ENCODE measurements at regions not wholly inside any gene's neighbourhood (a gene's known extent, or its start where the extent isn't known, plus 50 kb on each side); places are given as distances from the start of the nearest gene placed in this dataset.

GRCh38 chr5:125856949-125857348, 566.3 kb upstream of the GRAMD2B start:
- no peak for FAIRE-seq
- no peak overlapping the region for H3K4me2 ChIP-seq
- H3K4me1 ChIP-seq: no peaks in the 10 kb centered on the region
- WGBS (ENCODE audit: missing lambda C conversion rate): 16% methylated on average over 3 of the region's 3 CpGs
- no peak for ATAC-seq
- no peak for DNase-seq (ENCODE audit: low read depth in 1 of 2, low spot score in 1 of 2)
- ChIA-PET CTCF (no interaction called here), POLR2A (no interaction called here)
- no peaks in the 10 kb centered on the region for H3K9me3 ChIP-seq
- no peak overlapping the region for H3K4me3 ChIP-seq
- TF ChIP-seq NPAS2 (CRISPR knock-in tag; IDR thresholded peaks at IDR 0.05; ENCODE audit: borderline replicate concordance) (no peak), EP300 (IDR thresholded peaks at IDR 0.05) (no peak), FOSB (CRISPR knock-in tag; IDR thresholded peaks at IDR 0.05) (no peak), NFE2L2 (conservative IDR thresholded peaks at IDR 0.05; ENCODE audit: low read length) (no peak), RARB (CRISPR knock-in tag; IDR thresholded peaks at IDR 0.05) (no peak), KDM1A (IDR thresholded peaks at IDR 0.05; ENCODE audit: low read depth) (no peak), NR3C1 (IDR thresholded peaks at IDR 0.05) (no peak), MAZ (IDR thresholded peaks at IDR 0.05; ENCODE audit: borderline replicate concordance, low read depth, low read length) (no peak), TP53 (CRISPR knock-in tag; IDR thresholded peaks at IDR 0.05) (no peak)
- H3K27ac ChIP-seq: no peak overlapping the region

DNA sequence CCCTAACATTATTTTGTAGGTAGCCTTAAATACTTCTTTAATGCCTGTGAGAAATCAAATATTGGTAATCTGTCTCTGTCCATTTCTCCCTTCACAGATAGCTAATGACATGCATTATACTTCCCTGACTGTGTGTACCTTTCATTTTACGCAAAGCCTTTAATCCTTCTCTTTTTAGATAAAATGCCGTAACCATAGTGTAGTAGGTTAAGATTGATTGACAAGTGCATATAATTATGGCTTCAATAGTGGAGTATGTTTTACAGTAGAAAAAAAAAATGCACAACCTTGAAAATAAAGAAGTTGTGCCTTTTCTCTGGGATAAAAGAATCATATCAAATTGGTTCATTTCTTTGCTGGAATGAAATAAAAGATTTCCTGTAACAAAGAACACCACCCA, 559.6 kb upstream of the GRAMD2B start:
- no peak for FAIRE-seq
- Histone ChIP-seq H3K4me3 (no peak overlapping the region), H3K4me1 (no peaks in the 10 kb centered on the region), H3K27ac (no peak overlapping the region), H3K4me2 (no peak overlapping the region), H3K9me3 (no peaks in the 10 kb centered on the region)
- POLR2A ChIA-PET: no interaction called here
- no peak for ATAC-seq
- CTCF ChIA-PET: interaction anchor here (1.1 kb wide), 1 partner anchor 10 kb away, joined by 4 read pairs; no protein-coding TSS in a partner anchor
- 83% methylated on average over 2 of the region's 2 CpGs for WGBS (ENCODE audit: missing lambda C conversion rate)
- DNase-seq (ENCODE audit: low read depth in 1 of 2, low spot score in 1 of 2): no peak
- TF ChIP-seq HOXA7 (CRISPR knock-in tag; IDR thresholded peaks at IDR 0.05): no peak
- no peak for TF ChIP-seq ESRRA (IDR thresholded peaks at IDR 0.05; ENCODE audit: borderline replicate concordance, low read length)
- TF ChIP-seq ZFP36 (IDR thresholded peaks at IDR 0.05; ENCODE audit: borderline replicate concordance, partially characterized antibody): no peak
- TF ChIP-seq POLR2A (IDR thresholded peaks at IDR 0.05; ENCODE audit: low read length): no peak
- TF ChIP-seq HDAC2 (IDR thresholded peaks at IDR 0.05): no peak
- TF ChIP-seq, protein P1, sequence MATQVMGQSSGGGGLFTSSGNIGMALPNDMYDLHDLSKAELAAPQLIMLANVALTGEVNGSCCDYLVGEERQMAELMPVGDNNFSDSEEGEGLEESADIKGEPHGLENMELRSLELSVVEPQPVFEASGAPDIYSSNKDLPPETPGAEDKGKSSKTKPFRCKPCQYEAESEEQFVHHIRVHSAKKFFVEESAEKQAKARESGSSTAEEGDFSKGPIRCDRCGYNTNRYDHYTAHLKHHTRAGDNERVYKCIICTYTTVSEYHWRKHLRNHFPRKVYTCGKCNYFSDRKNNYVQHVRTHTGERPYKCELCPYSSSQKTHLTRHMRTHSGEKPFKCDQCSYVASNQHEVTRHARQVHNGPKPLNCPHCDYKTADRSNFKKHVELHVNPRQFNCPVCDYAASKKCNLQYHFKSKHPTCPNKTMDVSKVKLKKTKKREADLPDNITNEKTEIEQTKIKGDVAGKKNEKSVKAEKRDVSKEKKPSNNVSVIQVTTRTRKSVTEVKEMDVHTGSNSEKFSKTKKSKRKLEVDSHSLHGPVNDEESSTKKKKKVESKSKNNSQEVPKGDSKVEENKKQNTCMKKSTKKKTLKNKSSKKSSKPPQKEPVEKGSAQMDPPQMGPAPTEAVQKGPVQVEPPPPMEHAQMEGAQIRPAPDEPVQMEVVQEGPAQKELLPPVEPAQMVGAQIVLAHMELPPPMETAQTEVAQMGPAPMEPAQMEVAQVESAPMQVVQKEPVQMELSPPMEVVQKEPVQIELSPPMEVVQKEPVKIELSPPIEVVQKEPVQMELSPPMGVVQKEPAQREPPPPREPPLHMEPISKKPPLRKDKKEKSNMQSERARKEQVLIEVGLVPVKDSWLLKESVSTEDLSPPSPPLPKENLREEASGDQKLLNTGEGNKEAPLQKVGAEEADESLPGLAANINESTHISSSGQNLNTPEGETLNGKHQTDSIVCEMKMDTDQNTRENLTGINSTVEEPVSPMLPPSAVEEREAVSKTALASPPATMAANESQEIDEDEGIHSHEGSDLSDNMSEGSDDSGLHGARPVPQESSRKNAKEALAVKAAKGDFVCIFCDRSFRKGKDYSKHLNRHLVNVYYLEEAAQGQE (IDR thresholded peaks at IDR 0.05): no peak
- TF ChIP-seq PBX3 (IDR thresholded peaks at IDR 0.05): no peak
- no peak for TF ChIP-seq GATA3 (IDR thresholded peaks at IDR 0.05; ENCODE audit: borderline replicate concordance)
- no peak for TF ChIP-seq SMC3 (IDR thresholded peaks at IDR 0.05)

- 13% methylated on average over 4 of the region's 4 CpGs for WGBS (ENCODE audit: missing lambda C conversion rate)
- ChIA-PET CTCF (no interaction called here), POLR2A (no interaction called here)
- TF ChIP-seq HOXA7 (CRISPR knock-in tag; IDR thresholded peaks at IDR 0.05) (no peak), PBX3 (IDR thresholded peaks at IDR 0.05) (no peak), MAX (IDR thresholded peaks at IDR 0.05) (no peak), FOSL2 (IDR thresholded peaks at IDR 0.05) (no peak), FOSL2 (CRISPR knock-in tag; IDR thresholded peaks at IDR 0.05) (no peak), HMGXB4 (CRISPR knock-in tag; IDR thresholded peaks at IDR 0.05; ENCODE audit: borderline replicate concordance) (no peak), EHF (CRISPR knock-in tag; IDR thresholded peaks at IDR 0.05) (no peak)
- TF ChIP-seq, protein P1 (IDR thresholded peaks at IDR 0.05): no peak
- ATAC-seq (no peak), FAIRE-seq (no peak), DNase-seq (ENCODE audit: low read depth in 1 of 2, low spot score in 1 of 2) (no peak)
- H3K4me2 ChIP-seq: no peak overlapping the region
- H3K27ac ChIP-seq: no peak overlapping the region
- no peaks in the 10 kb centered on the region for H3K4me1 ChIP-seq
- no peaks in the 10 kb centered on the region for H3K9me3 ChIP-seq
- H3K4me3 ChIP-seq: no peak overlapping the region
Observed at GRCh38 chr5:125865166-125865815, 557.9 kb upstream of the GRAMD2B start.
